PC-3 (cell line): ENCODE measurements at regions not wholly inside any gene's neighbourhood (a gene's known extent, or its start where the extent isn't known, plus 50 kb on each side); places are given as distances from the start of the nearest gene placed in this dataset.

Experiments used
- EZH2 ChIP-seq: fragments of 300-600 bp; sonication (generic); IDR thresholded peaks from one replicate; pipeline ENCODE4 v1.6.1; 2017; ENCODE audit warnings: antibody characterized with exemption, mild to moderate bottlenecking, low read length; ENCODE audit not compliant: unreplicated experiment
- EZH2phosphoT487 ChIP-seq: fragments of 300-600 bp; sonication (generic); IDR thresholded peaks from 2 replicates; pipeline ENCODE4 v1.6.1; 2018; ENCODE audit warnings: mild to moderate bottlenecking, antibody characterized with exemption, low read length, borderline replicate concordance
- TF ChIP-seq, protein P1 (sequence below): fragments of 300-600 bp; sonication (generic); conservative IDR thresholded peaks from 2 replicates; pipeline ENCODE4 v1.5.1; 2017; ENCODE audit warnings: antibody characterized with exemption, low read depth, mild to moderate bottlenecking, low read length

DNA sequence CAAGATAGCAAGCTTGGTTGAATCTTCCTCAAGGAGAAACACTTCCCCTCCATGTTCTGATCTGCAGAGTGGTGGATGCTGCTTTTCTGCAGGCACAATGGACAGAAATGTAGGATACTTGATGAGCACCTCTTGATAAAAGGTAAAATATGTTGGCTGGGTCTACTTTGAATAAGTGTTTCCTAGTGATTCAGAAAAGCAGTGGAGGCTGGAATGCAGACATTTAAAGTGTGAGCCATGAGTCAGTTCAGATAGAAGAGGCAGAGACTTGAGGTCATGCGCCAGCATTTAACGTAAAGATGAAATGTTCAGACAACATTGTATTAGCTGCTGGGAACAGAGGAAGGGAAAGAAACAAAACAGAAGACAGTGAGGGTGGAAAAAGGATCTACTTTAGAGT is 403.1 kb downstream of the ADRA2A start:
- TF ChIP-seq, protein P1, sequence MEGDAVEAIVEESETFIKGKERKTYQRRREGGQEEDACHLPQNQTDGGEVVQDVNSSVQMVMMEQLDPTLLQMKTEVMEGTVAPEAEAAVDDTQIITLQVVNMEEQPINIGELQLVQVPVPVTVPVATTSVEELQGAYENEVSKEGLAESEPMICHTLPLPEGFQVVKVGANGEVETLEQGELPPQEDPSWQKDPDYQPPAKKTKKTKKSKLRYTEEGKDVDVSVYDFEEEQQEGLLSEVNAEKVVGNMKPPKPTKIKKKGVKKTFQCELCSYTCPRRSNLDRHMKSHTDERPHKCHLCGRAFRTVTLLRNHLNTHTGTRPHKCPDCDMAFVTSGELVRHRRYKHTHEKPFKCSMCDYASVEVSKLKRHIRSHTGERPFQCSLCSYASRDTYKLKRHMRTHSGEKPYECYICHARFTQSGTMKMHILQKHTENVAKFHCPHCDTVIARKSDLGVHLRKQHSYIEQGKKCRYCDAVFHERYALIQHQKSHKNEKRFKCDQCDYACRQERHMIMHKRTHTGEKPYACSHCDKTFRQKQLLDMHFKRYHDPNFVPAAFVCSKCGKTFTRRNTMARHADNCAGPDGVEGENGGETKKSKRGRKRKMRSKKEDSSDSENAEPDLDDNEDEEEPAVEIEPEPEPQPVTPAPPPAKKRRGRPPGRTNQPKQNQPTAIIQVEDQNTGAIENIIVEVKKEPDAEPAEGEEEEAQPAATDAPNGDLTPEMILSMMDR, result no peak
- TF ChIP-seq EZH2, result no peak
- no peak for TF ChIP-seq EZH2phosphoT487
